Activated CD4-positive, alpha-beta T cell treated with anti-CD3 and anti-CD28 coated beads, Interleukin-10, Interleukin-2, amounts not matched to agents 100 ng/mL and 50 ng/mL, durations not matched to agents 16 hours and 8 hours (primary cell): ENCODE measurements at regions not wholly inside any gene's neighbourhood (a gene's known extent, or its start where the extent isn't known, plus 50 kb on each side); places are given as distances from the start of the nearest gene placed in this dataset.

ENCODE experiments used
- DNase-seq: peaks from one replicate; pipeline ENCODE4 v3.0.0-alpha.2; 2020

DNA sequence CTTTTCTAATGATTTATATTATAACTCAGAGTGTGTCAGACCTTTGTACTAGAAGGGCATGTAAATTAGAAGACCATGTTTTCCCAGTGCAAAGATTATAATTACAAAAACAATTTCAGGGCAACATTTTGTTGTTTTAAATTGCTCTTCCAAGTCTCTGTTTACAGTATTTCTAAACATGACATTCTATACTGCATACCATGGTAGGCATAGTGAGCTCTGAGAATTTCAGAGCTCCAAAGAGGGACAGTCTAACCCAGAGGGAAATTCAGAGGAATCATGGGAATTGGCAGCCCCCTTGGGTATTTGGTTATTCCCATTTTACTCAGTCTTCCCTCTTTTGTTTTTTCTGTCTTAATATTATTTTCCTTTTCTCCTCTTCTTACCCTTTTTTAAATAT is 361.5 kb upstream of the SEMA6D start:
- no peak for DNase-seq

DNA sequence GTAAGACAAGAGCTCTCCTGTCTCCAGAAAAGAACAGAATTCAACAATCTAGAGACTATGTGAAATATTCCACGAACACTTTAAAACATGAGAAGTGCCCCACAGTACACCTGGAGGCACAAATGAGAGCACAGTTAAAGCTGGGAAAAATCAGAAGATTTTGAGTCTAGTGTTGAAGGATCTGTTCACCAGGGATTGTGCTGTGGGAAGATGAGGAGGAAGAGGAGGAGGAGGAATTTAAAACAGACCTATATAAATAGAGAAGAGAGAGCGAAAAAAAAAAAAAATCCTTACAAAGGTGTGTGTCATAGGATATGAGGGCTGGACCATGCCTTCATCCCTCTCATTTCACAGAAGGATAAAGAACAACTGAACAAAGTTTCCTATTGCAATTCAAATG is 361.0 kb upstream of the SEMA6D start:
- DNase-seq = no peak

DNA sequence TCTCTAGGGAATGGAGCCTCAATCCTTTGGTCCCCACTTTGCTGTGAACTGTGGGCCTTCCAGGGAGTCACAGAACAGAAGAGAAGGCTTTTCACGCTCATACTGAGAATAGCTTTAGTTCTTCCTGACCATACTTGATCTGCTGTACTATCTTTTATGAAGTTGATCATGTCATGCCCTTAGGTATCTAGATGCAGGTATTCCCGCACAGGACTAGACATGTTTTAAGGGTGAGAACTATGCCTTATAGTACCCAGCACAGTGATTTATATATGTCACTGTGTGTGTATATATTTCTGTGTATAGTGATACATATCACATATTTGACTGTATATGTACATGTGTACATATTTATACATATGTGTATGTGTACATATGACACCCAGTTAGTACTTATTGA is 358.4 kb upstream of the SEMA6D start:
- no peak for DNase-seq

- DNase-seq = no peak
These were observed 357.0 kb upstream of the SEMA6D start for GRCh38 chr15:47360305-47360704.

- no peak for DNase-seq
These were observed 355.0 kb upstream of the SEMA6D start for GRCh38 chr15:47362118-47362905.

- DNase-seq = no peak
These were observed 353.7 kb upstream of the SEMA6D start for GRCh38 chr15:47363653-47364052.

DNA sequence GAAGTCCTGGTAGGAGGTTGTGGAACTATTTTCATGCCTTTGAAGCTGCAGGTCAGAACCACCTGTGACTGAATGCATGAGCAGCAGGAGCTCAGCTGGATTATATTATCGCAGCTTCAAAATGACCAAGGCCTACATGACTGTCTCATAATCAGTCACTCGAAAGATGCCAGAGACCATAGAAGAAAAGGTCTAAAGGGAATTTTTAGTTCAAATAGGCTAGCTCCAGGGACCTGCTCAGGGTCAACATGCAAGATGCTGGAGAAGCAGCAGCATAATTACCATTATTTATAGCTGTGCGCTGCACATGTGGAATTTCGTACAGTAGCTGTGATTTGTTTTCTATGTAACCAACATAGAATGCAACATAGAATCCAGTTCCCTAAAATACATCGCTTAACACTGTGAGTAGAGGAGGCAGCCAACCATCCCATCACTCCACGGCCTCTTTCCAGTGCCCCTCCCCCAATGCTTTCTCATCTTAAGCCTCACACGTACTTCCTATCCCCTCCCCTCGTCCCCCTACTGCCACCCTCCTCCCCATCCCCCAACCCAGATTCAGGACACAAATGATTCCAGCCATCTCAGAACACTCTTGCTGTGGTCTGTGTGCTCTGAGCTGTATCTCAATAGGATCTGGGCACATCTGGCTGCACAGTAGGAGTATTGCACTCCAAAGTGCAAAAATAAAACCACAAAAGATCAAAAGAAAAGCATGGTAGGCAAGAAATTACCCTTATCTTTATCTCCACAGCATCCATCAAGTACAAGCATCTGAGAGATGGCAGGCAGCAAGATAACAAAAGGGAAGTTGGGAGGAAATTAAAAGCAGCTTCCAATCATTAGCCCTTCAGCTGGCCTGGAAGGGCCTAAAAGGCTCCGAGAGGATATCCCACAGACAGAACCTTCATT is 352.8 kb upstream of the SEMA6D start:
- no peak for DNase-seq

DNA sequence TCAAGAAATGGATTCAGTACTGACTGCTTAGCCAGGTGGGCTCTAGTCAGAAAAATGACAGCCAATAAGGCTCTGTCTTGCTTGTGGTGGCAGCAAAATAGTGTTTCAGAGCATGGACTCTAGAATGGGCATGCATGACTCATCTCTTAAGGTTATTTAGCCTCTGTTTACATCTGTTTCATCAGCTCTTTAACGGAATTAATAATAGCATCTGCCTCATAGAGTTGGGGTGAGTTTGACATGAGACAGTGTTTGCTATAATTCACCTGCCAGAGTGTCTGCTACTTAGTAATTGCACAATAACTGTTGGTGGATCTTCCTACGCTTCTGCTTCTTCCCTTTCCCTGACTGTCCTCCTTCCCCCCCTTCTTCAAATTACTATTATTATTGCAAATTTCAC is 350.4 kb upstream of the SEMA6D start:
- no peak for DNase-seq

GRCh38 chr15:47367726-47368390 is 349.4 kb upstream of the SEMA6D start:
- DNase-seq = no peak

- no peak for DNase-seq
These were observed 345.4 kb upstream of the SEMA6D start for GRCh38 chr15:47371939-47372338.

GRCh38 chr15:47374222-47374621 is 343.1 kb upstream of the SEMA6D start:
- no peak for DNase-seq

GRCh38 chr15:47376190-47376589 is 341.1 kb upstream of the SEMA6D start:
- DNase-seq = no peak

DNA sequence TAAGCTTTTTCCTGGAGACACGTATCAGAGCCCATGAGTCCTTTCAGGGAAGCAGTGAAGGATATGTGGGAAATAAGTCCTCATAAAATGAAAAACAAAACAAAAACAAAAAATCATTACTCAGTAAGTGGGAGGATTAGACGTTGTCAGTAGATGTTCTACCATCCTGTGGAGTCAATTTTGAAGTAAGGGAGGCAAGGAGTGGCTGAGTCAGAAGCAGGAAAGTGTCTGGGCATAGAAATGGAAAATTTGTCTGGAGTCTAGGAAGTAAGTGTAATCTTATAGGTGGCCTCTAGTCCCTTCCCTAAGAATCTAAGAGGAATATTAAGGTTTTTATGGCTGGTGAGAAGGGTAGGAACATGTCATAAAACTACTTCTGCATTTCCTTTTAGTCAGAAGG is 339.8 kb upstream of the SEMA6D start:
- no peak for DNase-seq

DNA sequence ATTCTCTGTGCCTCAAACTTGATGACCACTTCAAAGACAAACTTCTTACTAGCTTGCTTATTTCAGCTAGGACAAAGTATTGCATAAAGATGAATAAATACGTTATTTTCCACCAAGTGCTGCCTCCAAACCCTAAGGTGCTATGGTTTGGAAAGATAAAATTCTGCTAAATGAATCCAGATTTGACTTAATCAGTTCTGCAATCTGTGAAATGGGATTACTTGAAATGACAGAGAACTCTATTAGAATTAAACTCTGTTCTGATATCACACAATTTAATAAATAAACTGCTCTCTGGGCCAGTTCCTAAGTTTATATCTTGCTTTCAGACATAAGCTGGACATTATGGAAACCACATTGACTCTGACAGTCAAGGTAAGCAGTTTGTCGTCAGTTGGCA is 338.8 kb upstream of the SEMA6D start:
- DNase-seq = no peak

- no peak for DNase-seq
These were observed 334.2 kb upstream of the SEMA6D start for GRCh38 chr15:47383102-47383501.

DNA sequence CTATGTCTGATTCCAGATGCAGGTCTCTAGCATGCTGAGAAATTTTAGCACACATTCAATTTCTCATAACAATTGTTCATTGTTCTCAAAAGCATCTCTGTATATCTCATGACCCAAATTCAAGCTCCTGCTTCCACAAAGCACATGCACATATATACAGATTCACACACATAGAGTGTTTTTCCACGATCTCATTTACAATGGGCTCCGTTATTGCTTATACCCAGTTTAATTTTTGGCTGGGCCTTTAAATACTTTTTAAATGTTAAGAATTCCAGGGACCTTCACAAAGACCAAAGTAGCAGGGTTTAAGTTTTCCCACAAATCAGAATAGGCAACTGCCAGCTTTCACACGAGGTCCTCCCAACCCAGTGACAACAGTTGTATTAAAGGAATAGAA is 333.5 kb upstream of the SEMA6D start:
- no peak for DNase-seq

DNA sequence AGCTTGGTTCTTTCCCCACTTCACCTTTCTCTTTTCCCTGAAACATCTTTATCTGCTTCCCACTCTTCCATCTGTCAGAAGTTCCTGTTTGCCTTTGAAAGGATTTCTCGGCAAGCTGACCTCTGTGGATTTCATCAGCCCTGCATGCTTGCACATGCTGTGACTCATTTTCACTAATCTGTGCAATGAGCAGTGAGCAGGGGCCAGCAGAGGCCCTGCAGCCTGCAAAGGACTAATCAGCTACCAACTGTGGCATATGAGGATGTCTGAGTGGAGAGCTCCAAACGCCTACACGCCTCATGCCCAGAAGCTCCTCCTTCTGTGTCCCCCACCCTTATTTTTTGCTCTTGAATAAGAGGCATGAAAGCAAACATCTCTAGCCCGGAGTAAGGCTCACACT is 333.0 kb upstream of the SEMA6D start:
- no peak for DNase-seq

DNA sequence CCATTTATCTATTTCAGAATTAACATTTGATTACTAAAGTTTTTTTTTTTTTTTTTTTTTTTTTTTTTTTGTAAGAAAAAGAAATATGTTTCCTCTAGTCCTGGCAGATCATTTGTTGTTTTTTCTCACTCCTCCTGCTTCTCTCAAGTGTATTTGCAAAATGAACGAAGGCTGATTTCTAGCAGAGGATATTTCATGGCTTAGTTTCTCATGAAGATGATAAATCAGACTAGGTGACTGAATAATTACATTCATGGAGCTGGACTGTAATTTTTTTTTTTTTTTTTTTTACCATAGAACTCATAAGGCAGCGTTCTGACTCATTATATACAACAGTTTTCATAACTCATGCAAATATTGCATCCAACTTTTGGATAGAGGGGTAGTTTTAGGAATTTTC is 332.5 kb upstream of the SEMA6D start:
- DNase-seq = no peak

GRCh38 chr15:47386459-47386858 is 330.8 kb upstream of the SEMA6D start:
- no peak for DNase-seq

DNA sequence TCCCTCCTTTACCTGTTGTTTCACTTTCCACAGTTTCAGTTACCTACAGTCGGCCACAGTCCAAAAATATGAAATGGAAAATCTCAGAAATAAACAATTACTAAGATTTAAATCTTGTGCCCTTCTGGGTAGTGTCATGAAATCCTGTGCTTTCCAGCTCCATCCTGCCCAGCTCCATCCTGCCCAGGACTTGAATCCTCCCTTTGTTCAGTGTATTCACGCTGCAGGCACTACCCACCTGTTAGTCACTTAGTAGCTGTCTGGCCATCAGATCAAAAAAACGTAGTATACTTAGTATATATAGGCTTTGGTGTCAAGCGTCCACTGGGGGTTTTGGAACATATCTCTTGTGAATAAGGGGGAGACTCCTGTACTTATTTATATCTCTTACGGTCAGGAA is 329.0 kb upstream of the SEMA6D start:
- DNase-seq = no peak

DNA sequence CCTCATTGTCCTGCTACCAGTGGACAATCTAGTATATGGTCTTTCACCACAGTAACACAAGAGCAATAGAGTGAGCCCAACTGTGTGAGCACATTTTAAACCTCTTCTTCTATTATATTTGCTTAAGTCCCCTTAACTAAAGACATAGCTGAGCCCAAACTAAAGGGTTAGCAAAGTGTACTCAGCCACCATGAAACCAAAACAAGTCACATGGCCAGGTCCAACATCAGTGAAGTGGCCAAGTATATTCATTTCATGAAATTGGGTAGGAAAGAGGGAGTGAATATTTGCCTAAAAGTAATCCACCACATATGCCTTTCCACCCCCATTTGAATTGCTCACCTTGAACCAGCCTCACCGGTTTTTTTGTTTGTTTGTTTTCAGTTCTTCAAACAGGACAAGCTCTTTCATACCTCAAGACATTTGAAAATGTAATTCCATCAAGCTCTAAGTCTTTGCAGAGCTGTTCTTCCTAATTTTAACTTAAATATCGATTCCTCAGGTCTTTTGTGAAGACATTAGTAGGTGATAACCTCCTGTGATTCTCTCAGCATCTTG is 327.0 kb upstream of the SEMA6D start:
- DNase-seq = no peak

- DNase-seq = no peak
These were observed 323.0 kb upstream of the SEMA6D start for GRCh38 chr15:47394286-47394809.

- no peak for DNase-seq
These were observed 322.2 kb upstream of the SEMA6D start for GRCh38 chr15:47395076-47395475.
